Activated naive CD8-positive, alpha-beta T cell treated with anti-CD3 and anti-CD28 coated beads, Interleukin-2, amount 50 U/mL, for 24 hours (primary cell): ENCODE measurements at regions not wholly inside any gene's neighbourhood (a gene's known extent, or its start where the extent isn't known, plus 50 kb on each side); places are given as distances from the start of the nearest gene placed in this dataset.
"Not testable (repeated sequence)": the region's sequence is repeated elsewhere in the genome, so short reads cannot be mapped to it uniquely, and the experiment has no call there.

Source experiments
- ATAC-seq: fragments of 150-1000 bp; cut with Tn5 transposase; one replicate; pipeline ENCODE4 v1.10.0; 2021
- DNase-seq: peaks from one replicate; pipeline ENCODE4 v3.0.0; 2021
- H3K27ac Mint-ChIP-seq: one replicate; pipeline ENCODE4 v1.8.0; 2021; ENCODE audit warnings: mild to moderate bottlenecking, mixed read lengths
- H3K27me3 Mint-ChIP-seq: one replicate; pipeline ENCODE4 v1.8.0; 2021; ENCODE audit warnings: mixed read lengths
- H3K36me3 Mint-ChIP-seq: one replicate; pipeline ENCODE4 v1.8.0; 2021; ENCODE audit warnings: low read depth, mixed read lengths
- H3K4me1 Mint-ChIP-seq: one replicate; pipeline ENCODE4 v1.8.0; 2021; ENCODE audit warnings: mixed read lengths
- H3K4me3 Mint-ChIP-seq: one replicate; pipeline ENCODE4 v1.8.0; 2021; ENCODE audit warnings: mild to moderate bottlenecking, moderate library complexity, mixed read lengths
- H3K9me3 Mint-ChIP-seq: one replicate; pipeline ENCODE4 v1.8.0; 2021; ENCODE audit warnings: mixed read lengths

DNA sequence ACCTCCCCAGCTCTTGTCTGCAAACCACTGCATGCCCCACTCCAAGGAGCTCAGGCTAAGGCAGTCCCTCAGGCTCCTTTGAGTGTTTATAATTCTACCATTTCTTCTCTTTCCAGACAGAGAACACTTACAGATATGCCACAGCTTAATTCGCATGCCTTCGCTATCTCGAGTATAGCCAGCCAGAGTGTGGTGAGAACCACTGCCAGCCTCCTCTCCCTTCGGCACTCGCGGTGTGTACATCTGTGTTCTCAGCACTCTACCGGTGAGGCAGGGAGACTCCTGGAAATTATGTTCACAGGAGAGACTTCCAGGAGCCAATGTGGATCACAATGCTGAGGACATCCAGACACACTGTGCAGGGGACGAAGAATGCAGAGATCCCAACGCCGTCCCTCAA is 143.7 kb upstream of the IRX1 start:
- Mint-ChIP-seq H3K36me3 (no peaks in the 10 kb centered on the region), H3K4me1 (no peaks in the 10 kb centered on the region), H3K4me3 (no peak overlapping the region), H3K27me3 (no peaks in the 10 kb centered on the region), H3K27ac (no peak overlapping the region), H3K9me3 (no peaks in the 10 kb centered on the region)
- ATAC-seq (no peak), DNase-seq (no peak)

DNA sequence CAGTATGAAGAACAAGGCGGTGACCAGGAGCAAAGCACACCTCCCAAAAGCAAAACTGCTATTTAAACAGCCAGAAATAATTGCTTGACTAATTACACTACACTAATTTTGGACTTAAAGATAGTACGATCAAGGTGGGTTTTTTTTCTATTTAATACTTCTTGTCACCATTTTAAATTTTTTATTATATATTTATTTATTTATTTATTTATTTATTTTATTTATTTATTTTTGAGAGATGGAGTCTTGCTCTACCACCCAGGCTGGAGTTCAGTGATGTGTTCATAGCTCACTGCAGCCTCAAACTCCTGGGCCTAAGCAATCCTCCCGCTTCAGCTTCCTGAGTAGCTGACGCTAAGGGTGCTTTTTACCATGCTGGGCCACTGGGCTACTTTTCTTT is 146.2 kb upstream of the IRX1 start:
- H3K9me3 Mint-ChIP-seq = no peaks in the 10 kb centered on the region
- H3K4me1 Mint-ChIP-seq = no peaks in the 10 kb centered on the region
- no peaks in the 10 kb centered on the region for H3K27me3 Mint-ChIP-seq
- no peak overlapping the region for H3K27ac Mint-ChIP-seq
- H3K36me3 Mint-ChIP-seq = no peaks in the 10 kb centered on the region
- no peak for DNase-seq
- no peak for ATAC-seq
- no peak overlapping the region for H3K4me3 Mint-ChIP-seq

DNA sequence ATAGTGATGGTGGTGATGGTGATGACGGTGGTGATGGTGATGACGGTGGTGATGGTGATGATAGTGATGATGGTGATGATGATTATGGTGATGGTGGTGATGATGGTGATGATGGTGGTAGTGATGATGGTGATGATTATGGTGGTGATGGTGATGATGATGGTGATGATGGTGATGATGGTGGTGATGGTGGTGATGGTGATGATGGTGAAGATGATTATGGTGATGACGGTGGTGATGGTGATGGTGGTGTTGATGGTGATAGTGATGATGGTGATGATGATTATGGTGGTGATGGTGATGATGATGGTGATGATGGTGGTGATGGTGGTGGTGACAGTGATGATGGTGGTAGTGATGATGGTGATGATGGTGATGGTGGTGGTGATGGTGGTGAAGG is 149.2 kb upstream of the IRX1 start:
- ATAC-seq (no peak), DNase-seq (no peak)
- Mint-ChIP-seq H3K27ac (no peak overlapping the region), H3K27me3 (no peaks in the 10 kb centered on the region), H3K36me3 (no peaks in the 10 kb centered on the region), H3K4me1 (no peaks in the 10 kb centered on the region), H3K9me3 (no peaks in the 10 kb centered on the region), H3K4me3 (no peak overlapping the region)

DNA sequence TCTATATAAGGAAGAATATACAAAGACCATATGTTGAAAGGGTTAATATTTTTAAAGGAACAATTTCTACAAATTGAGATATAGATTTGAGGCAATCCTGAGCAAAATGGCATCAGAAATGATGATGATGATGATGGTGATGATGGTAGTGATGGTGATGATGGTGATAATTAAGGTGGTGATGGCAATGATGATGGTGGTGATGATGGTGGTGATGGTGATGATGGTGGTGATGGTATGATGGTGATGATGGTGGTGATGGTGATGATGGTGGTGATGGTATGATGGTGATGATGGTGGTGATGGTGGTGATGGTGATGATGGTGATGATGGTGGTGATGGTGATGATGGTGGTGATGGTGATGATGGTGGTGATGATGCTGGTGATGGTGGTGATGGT is 150.1 kb upstream of the IRX1 start:
- not testable (repeated sequence) for DNase-seq, H3K27ac Mint-ChIP-seq, H3K36me3 Mint-ChIP-seq, H3K9me3 Mint-ChIP-seq, H3K4me1 Mint-ChIP-seq, H3K4me3 Mint-ChIP-seq, ATAC-seq, H3K27me3 Mint-ChIP-seq

DNA sequence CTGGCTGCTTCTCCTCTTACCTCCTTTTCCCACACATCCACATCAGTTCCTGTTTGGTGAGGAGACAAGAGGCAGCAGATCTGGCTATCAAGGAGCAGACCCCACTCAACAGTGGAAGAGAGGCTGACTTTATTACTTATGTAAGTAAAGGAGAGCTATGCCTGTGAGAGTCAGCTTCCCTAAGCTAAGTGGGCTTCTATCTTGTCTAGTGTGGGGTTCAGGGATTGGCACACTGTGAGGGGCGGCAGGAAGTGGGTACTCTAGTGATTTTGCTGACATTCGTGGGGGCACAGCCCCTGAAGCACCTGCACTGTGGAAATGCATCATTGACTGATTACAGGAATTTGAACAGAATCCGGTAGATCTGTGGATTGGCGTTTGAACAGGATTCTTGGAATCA is 163.5 kb upstream of the IRX1 start:
- Mint-ChIP-seq H3K27ac (no peak overlapping the region), H3K27me3 (peaks cover 4% of the 10 kb centered on the region), H3K4me1 (no peaks in the 10 kb centered on the region), H3K36me3 (no peaks in the 10 kb centered on the region), H3K9me3 (no peaks in the 10 kb centered on the region), H3K4me3 (no peak overlapping the region)
- no peak for DNase-seq
- no peak for ATAC-seq

DNA sequence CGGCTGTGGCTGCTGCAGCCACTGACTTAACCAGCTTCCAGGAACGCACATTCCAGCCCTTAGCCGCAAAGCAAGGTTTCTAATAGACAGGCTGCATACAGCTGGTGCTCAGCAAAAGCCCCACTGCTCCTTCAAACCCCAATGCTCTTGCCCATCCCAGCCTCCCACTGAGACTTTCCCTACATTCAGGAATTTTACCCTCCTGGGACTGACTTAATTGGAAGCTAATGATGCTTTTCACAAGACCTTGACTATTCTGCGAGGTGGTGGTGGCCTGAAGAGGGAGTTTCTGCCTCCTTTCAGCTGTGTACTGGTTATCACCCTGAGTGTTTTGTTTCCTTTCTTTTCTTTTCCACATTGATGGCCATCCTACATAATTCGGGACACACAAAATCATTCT is 164.9 kb upstream of the IRX1 start:
- Mint-ChIP-seq H3K36me3 (no peaks in the 10 kb centered on the region), H3K9me3 (no peaks in the 10 kb centered on the region), H3K27ac (no peak overlapping the region), H3K4me3 (no peak overlapping the region), H3K4me1 (no peaks in the 10 kb centered on the region), H3K27me3 (peaks cover 4% of the 10 kb centered on the region)
- DNase-seq (no peak), ATAC-seq (no peak)

DNA sequence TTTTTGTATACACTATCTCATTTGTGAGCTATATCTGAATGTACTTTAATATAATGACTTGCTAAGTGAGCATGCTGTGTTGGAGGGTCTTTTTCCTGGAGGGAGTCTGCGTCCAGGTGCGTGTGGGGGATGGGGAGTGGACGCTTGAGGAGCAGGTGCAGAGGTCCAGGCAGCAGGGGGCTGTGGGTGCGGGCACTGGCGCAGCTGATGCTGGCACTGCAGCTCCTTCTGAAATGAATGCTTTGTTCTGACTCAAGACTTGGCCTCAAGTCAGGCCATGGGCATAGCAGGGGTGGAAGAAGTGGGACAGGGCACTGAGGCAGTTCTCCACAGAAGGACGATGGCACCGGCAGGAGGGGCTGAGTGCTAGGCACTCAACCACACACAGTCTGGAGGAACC is 165.7 kb upstream of the IRX1 start:
- no peak overlapping the region for H3K4me3 Mint-ChIP-seq
- ATAC-seq (no peak), DNase-seq (no peak)
- H3K27me3 Mint-ChIP-seq = peaks cover 4% of the 10 kb centered on the region
- H3K9me3 Mint-ChIP-seq = no peaks in the 10 kb centered on the region
- no peaks in the 10 kb centered on the region for H3K36me3 Mint-ChIP-seq
- H3K27ac Mint-ChIP-seq = no peak overlapping the region
- no peaks in the 10 kb centered on the region for H3K4me1 Mint-ChIP-seq

DNA sequence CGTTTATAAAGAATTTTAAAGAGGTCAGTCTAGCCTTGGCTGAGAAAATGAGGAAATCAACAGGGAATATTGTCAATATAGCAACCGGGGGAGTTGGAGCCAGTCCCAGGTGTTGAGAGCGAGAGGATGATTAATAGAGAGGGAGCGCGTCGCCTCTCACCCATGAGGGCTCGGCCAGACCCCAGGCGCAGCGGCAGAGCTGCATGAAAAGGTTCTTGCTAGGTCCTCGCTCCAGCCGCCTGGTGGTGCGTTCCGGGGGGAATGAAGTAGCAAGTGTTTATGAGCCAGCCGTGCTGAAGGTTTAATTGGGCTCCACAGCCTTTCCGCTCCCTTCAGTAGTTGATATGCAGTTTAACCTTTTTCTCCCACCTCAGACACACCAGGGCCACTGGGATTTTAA is 167.3 kb upstream of the IRX1 start:
- Mint-ChIP-seq H3K9me3 (peaks cover 4% of the 10 kb centered on the region), H3K4me3 (no peak overlapping the region), H3K27me3 (peaks cover 4% of the 10 kb centered on the region), H3K4me1 (no peaks in the 10 kb centered on the region), H3K36me3 (no peaks in the 10 kb centered on the region), H3K27ac (no peak overlapping the region)
- DNase-seq = no peak
- ATAC-seq = no peak

DNA sequence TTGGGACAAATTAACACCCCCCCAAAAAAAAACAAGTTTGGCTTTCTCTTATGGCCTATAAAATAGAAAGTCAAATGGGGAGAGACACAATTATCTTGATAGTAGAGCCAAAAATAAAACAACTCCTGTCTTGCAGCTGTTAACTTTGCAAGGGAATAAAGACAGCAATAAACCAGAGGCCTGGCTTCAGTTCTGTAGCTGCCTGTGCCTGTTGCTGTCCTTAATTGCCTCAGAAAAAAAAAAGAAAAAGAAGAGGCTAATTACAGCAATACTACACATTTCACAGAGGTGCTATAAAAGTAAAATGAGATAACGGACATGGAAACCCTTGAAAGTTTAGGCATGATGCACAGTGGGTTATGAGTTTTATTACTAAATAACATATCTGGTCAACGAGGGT is 170.7 kb upstream of the IRX1 start:
- no peaks in the 10 kb centered on the region for H3K4me1 Mint-ChIP-seq
- no peak for DNase-seq
- H3K9me3 Mint-ChIP-seq = peaks cover 13% of the 10 kb centered on the region
- no peaks in the 10 kb centered on the region for H3K36me3 Mint-ChIP-seq
- no peak for ATAC-seq
- no peak overlapping the region for H3K4me3 Mint-ChIP-seq
- H3K27ac Mint-ChIP-seq = no peak overlapping the region
- H3K27me3 Mint-ChIP-seq = peaks cover 3% of the 10 kb centered on the region

DNA sequence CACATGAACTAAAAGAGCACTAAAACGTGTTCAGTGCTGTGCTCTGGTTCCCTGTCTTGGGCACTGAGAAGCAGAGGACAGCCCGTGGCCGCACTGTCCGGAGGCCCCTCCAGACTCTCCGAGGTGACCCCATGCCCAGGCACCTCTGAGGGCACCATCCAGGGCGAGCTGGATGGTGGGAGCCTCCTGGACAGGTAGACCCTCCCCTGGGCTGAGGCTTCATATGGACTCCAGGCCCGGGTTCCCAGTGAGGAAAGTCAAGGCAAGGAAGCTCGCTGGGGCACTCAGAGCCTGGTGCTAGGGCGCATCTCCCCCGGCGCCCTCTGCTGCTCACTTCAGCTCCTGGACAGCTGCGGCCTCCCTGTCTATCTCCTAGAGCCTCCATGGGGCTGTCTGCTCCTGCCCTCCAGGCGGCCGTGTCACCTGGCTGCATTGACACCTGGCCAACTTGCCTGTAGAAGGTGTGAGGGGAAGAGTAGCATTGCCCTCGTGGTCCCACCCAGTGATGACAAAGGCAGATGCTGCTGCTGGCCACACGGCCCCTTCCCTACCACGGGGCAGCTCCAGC is 178.2 kb upstream of the IRX1 start:
- no peak for ATAC-seq
- no peak for DNase-seq
- Mint-ChIP-seq H3K36me3 (no peaks in the 10 kb centered on the region), H3K27me3 (no peaks in the 10 kb centered on the region), H3K27ac (no peak overlapping the region), H3K4me3 (no peak overlapping the region), H3K9me3 (peaks cover 9% of the 10 kb centered on the region), H3K4me1 (no peaks in the 10 kb centered on the region)

DNA sequence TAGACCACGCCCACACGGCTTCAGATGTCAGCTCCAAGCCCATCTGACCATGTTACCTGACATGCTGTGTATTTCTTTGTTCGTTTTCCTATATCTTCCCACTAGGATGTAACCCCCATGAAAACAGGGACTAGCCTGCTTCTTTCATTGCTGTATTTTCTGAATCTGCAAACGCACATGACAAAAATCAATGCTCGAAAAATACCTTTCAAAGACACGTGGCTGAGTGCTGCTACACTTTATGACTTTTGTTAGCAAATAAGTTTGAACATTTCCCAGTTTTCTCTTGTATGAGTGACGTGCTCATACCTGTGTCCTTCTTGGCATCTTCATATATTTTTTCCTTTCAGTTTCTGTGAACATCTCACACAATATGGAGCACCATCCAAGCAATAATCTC is 181.3 kb upstream of the IRX1 start:
- ATAC-seq (no peak), DNase-seq (no peak)
- H3K4me1 Mint-ChIP-seq = no peaks in the 10 kb centered on the region
- no peaks in the 10 kb centered on the region for H3K36me3 Mint-ChIP-seq
- no peak overlapping the region for H3K27ac Mint-ChIP-seq
- no peaks in the 10 kb centered on the region for H3K27me3 Mint-ChIP-seq
- H3K4me3 Mint-ChIP-seq = no peak overlapping the region
- peaks cover 12% of the 10 kb centered on the region for H3K9me3 Mint-ChIP-seq

DNA sequence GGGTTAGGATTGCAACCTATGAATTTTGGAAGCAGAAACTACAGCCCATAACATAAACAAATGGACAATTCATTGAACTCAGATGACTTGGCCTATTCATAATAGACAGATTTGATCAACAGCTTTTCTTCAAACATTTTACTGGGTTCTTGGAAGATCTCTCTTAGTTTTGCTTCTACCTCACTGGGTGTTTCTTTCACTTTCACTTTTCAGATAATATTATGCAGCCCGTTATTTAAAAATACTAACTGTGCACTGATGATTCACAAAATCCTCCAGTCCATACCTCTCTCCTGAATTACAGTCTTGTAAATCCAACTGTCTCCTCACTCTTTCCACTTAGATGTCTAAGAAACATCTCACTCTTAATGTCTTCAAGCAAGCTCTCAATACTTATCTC is 183.5 kb upstream of the IRX1 start:
- H3K27me3 Mint-ChIP-seq = no peaks in the 10 kb centered on the region
- H3K4me3 Mint-ChIP-seq = no peak overlapping the region
- H3K36me3 Mint-ChIP-seq = no peaks in the 10 kb centered on the region
- ATAC-seq = no peak
- peaks cover 12% of the 10 kb centered on the region for H3K9me3 Mint-ChIP-seq
- DNase-seq = no peak
- H3K4me1 Mint-ChIP-seq = no peaks in the 10 kb centered on the region
- no peak overlapping the region for H3K27ac Mint-ChIP-seq

DNA sequence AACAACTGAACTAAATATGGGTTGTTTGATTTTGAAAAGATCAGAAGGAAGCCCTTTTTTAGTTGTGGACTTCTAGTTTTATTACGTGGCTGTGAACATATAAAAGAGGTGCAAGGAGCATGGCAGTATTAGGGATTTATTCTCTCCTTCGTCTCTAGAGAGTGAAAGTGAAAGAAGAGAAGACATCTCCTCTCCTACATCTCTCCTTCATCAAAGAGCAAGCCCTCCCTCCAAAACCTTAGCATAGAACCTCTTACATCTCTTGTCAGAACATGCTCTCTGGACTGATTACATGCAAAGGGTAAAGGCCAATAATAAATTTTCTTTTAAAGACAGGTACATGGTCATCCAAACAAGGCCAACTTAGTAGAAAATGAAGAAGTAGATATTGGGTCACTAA is 184.3 kb upstream of the IRX1 start:
- Mint-ChIP-seq H3K4me3 (no peak overlapping the region), H3K36me3 (no peaks in the 10 kb centered on the region), H3K4me1 (no peaks in the 10 kb centered on the region), H3K9me3 (peaks cover 19% of the 10 kb centered on the region), H3K27me3 (no peaks in the 10 kb centered on the region), H3K27ac (no peak overlapping the region)
- ATAC-seq (no peak), DNase-seq (no peak)

DNA sequence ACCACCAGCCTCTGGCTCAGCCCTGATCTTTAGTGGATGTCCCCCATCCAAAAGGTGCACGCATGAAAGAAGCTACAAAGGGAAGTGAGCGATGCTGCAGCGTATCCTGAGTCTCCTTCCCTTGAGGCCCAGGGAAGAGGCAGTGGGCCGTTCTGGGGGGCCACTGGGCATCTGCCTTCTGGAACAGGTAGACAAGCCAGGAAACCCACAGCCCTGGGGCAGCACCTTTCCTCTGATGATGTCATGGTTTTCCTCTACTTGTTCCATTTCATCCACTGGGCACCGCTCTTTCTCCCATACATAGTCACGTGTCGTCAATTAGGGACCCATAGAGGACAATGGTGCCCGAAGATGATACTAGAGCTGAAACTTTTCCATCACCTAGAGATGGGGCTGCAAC is 194.0 kb upstream of the IRX1 start:
- H3K4me3 Mint-ChIP-seq = no peak overlapping the region
- H3K27ac Mint-ChIP-seq = no peak overlapping the region
- ATAC-seq (no peak), DNase-seq (no peak)
- peaks cover 18% of the 10 kb centered on the region for H3K9me3 Mint-ChIP-seq
- H3K27me3 Mint-ChIP-seq = no peaks in the 10 kb centered on the region
- H3K4me1 Mint-ChIP-seq = no peaks in the 10 kb centered on the region
- no peaks in the 10 kb centered on the region for H3K36me3 Mint-ChIP-seq

DNA sequence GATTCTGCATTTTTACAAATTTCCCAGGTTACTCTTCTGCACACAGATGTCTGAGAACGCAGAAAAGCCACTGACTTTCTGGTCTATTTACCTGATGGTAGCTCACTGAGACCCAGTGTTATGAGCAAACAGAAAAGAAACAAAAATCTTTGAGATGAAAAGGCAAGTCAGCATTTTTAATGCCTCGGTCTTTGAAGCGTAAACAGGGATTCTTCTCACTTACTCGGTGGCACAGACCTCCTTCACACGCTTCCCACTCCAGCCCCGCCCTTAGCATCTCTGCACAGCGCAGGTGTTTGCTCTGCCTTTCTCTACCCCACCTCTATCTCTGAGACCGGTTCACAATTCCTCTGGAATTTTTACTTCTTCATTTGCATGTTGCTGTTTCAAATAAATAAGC is 195.0 kb upstream of the IRX1 start:
- H3K9me3 Mint-ChIP-seq = peaks cover 11% of the 10 kb centered on the region
- no peaks in the 10 kb centered on the region for H3K27me3 Mint-ChIP-seq
- ATAC-seq (no peak), DNase-seq (no peak)
- no peaks in the 10 kb centered on the region for H3K4me1 Mint-ChIP-seq
- no peak overlapping the region for H3K4me3 Mint-ChIP-seq
- H3K27ac Mint-ChIP-seq = no peak overlapping the region
- no peaks in the 10 kb centered on the region for H3K36me3 Mint-ChIP-seq

DNA sequence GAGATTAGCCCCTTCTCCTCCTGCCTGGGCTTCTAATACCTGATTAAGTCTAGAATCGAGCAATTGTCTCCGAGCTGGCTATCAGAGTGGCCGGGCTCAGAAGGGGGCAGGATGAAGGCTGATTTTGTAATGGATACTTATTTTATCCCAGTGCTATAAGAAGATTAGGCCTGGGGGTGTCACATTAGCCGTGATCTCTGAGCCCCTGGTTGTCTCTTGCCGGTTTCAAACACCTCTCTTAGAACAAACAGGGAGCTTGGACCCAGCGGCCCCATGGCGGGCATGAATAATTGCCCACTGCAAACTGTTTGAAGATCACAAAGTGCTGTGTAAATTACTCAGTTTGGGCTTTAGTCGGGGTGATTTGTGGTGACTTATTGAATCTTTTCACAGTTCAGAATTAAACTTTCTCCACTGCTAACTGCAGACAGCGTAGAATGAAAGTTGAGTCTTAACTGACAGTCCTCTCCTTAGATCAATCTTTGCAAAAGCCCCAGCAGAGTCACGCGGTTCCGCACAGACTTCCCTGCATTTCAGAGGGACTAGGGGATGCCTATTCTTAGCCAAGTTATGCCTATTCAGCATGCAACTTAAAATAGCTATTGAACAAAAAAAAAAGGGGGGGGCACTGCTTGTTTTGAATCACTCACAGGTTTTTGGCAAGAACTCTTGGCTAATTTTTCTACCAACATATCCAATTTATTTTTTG is 200.6 kb upstream of the IRX1 start:
- DNase-seq (no peak), ATAC-seq (no peak)
- Mint-ChIP-seq H3K36me3 (no peaks in the 10 kb centered on the region), H3K27ac (no peak overlapping the region), H3K9me3 (peaks cover 9% of the 10 kb centered on the region), H3K4me3 (no peak overlapping the region), H3K27me3 (no peaks in the 10 kb centered on the region), H3K4me1 (no peaks in the 10 kb centered on the region)
